Spleen (tissue), 11 donors: ENCODE measurements at regions not wholly inside any gene's neighbourhood (a gene's known extent, or its start where the extent isn't known, plus 50 kb on each side); places are given as distances from the start of the nearest gene placed in this dataset.

Experiments used
- DNase-seq: peaks from one replicate; pipeline ENCODE4 v3.0.0-alpha.2; 2020
- H3K27ac ChIP-seq, 8 donors: fragments of 200-600 bp; sonication (generic) in 7 of 8; 1 replicate in 4 of 8; 2 replicates in 4 of 8; pipeline versions ENCODE4 v1.5.0 to v1.8.0; 2016 to 2021; ENCODE audit warnings: inconsistent platforms in 4 of 8, mild to moderate bottlenecking in 4 of 8, moderate library complexity in 1 of 8
- H3K27me3 ChIP-seq, 7 donors: fragments of 200-600 bp; sonication (generic) in 6 of 7; replicated peaks in 1 of 7; 1 replicate in 4 of 7; 2 replicates in 3 of 7; pipeline versions ENCODE4 v1.5.0 to v1.8.0; 2016 to 2021; ENCODE audit warnings: inconsistent platforms in 3 of 7, mild to moderate bottlenecking in 1 of 7
- H3K36me3 ChIP-seq, 6 donors: fragments of 200-600 bp; sonication (generic) in 5 of 6; 1 replicate in 4 of 6; 2 replicates in 2 of 6; pipeline versions ENCODE4 v1.5.0 to v1.8.0; 2016 to 2021; ENCODE audit warnings: inconsistent platforms in 2 of 6
- H3K4me1 ChIP-seq, 6 donors: fragments of 200-600 bp; sonication (generic) in 5 of 6; 1 replicate in 3 of 6; 2 replicates in 3 of 6; pipeline versions ENCODE4 v1.5.0 to v1.8.0; 2016 to 2021; ENCODE audit warnings: inconsistent platforms in 3 of 6
- H3K4me3 ChIP-seq, 8 donors: fragments of 200-600 bp; sonication (generic) in 7 of 8; 1 replicate in 4 of 8; 2 replicates in 4 of 8; pipeline versions ENCODE4 v1.5.0 to v1.8.0; 2016 to 2021; ENCODE audit warnings: inconsistent platforms in 4 of 8, mild to moderate bottlenecking in 4 of 8, moderate library complexity in 2 of 8
- H3K9me3 ChIP-seq, 8 donors: fragments of 200-600 bp; sonication (generic) in 7 of 8; 1 replicate in 4 of 8; 2 replicates in 4 of 8; pipeline versions ENCODE4 v1.5.0 to v1.8.0; 2016 to 2021; ENCODE audit warnings: inconsistent platforms in 4 of 8
- CTCF ChIP-seq, 11 experiments: fragments of 200-600 bp in 7 of 11; fragments of 450-650 bp in 4 of 11; sonication (generic) in 4 of 11; IDR thresholded peaks in 8 of 11; conservative IDR thresholded peaks in 3 of 11; 1 replicate in 7 of 11; 2 replicates in 4 of 11; pipeline versions ENCODE4 v1.4.0 to v1.8.0; 2016 to 2021; ENCODE audit warnings: antibody characterized with exemption in 11 of 11, inconsistent platforms in 4 of 11, mild to moderate bottlenecking in 1 of 11
- POLR2A ChIP-seq, 3 donors: fragments of 450-650 bp; IDR thresholded peaks; one replicate each; pipeline ENCODE4 v1.5.1; 2017; ENCODE audit warnings: antibody characterized with exemption in 3 of 3, mild to moderate bottlenecking in 1 of 3
- POLR2AphosphoS5 ChIP-seq, 3 donors: sonication (generic); formaldehyde crosslinking; IDR thresholded peaks; one replicate each; pipeline ENCODE4 v1.5.1; 2017; ENCODE audit warnings: antibody characterized with exemption in 3 of 3
- WGBS, 5 donors: extraction: QIAGEN DNeasy Blood & Tissue Kit in 3 of 5; methylation state at CpG; one replicate each; pipeline versions ENCODE4 v1.1.5 to v1.1.7; 2013 to 2018; 5-methylcytosine and 5-hydroxymethylcytosine counted together
- intact Hi-C: fragments of 100-400 bp; cut with DNase I; formaldehyde crosslinking; loops from one replicate; pipeline ENCODE4 v1.15.0; 2023; ENCODE audit warnings: low total_unique reads
- donor health status: healthy with polysubstance abuse.
- donor health status: DM: no; HTN: no; CAD: no; lungs with moderate emphysema.
- donor health status: DM: no; HTN: no; CAD: no.
- donor health status: Bipolar disorder and iron deficiency.
- donor health status: healthy.
- donor health status: DM: no; HTN: no; CAD: no.
- donor health status: DM: yes; HTN: yes; CAD: no.

- no peaks in the 10 kb centered on the region for H3K9me3 ChIP-seq
- no peak for TF ChIP-seq POLR2AphosphoS5 (IDR thresholded peaks at IDR 0.05)
- no peak for TF ChIP-seq CTCF (IDR thresholded peaks at IDR 0.05 in 8 of 11, conservative IDR thresholded peaks at IDR 0.05 in 3 of 11)
- TF ChIP-seq POLR2A (IDR thresholded peaks at IDR 0.05), result no peak
- H3K27ac ChIP-seq, result no peak overlapping the region
Observed at GRCh38 chr2:38192046-38192445, 116.1 kb upstream of the CYP1B1 start.

GRCh38 chr2:38191516-38191915 is 115.6 kb upstream of the CYP1B1 start:
- H3K9me3 ChIP-seq, result no peaks in the 10 kb centered on the region
- no peak overlapping the region for H3K27ac ChIP-seq
- no peak overlapping the region for H3K4me3 ChIP-seq
- H3K4me1 ChIP-seq, result no peaks in the 10 kb centered on the region
- no peak for TF ChIP-seq POLR2A (IDR thresholded peaks at IDR 0.05)
- TF ChIP-seq POLR2AphosphoS5 (IDR thresholded peaks at IDR 0.05), result no peak
- TF ChIP-seq CTCF (IDR thresholded peaks at IDR 0.05 in 8 of 11, conservative IDR thresholded peaks at IDR 0.05 in 3 of 11), result no peak
- intact Hi-C loops, result no loop called here
- no peak for DNase-seq
- H3K36me3 ChIP-seq, result no peaks in the 10 kb centered on the region
- 89 to 97% (median 94%) methylated on average over 2 of the region's 2 CpGs for WGBS, 5 donors
- H3K27me3 ChIP-seq, result no peaks in the 10 kb centered on the region

More at GRCh38 chr2:38192046-38192445, 116.1 kb upstream of the CYP1B1 start:
- Histone ChIP-seq H3K36me3 (no peaks in the 10 kb centered on the region), H3K4me3 (no peak overlapping the region), H3K27me3 (no peaks in the 10 kb centered on the region), H3K4me1 (no peaks in the 10 kb centered on the region)
- intact Hi-C loops, result no loop called here
- DNase-seq, result no peak

- Histone ChIP-seq H3K4me1 (peaks cover 0 to 3% (median 0%) of the 10 kb centered on the region in 6 donors), H3K27ac (peak overlapping the region in 2 of 8 donors; percentile 8 to 10), H3K4me3 (no peak overlapping the region), H3K9me3 (no peaks in the 10 kb centered on the region), H3K36me3 (no peaks in the 10 kb centered on the region), H3K27me3 (no peaks in the 10 kb centered on the region)
- 93 to 96% (median 94%) methylated on average over 3 of the region's 3 CpGs for WGBS, 5 donors
- intact Hi-C loops, result no loop called here
- no peak for TF ChIP-seq POLR2AphosphoS5 (IDR thresholded peaks at IDR 0.05)
- no peak for TF ChIP-seq POLR2A (IDR thresholded peaks at IDR 0.05)
- no peak for TF ChIP-seq CTCF (IDR thresholded peaks at IDR 0.05 in 8 of 11, conservative IDR thresholded peaks at IDR 0.05 in 3 of 11)
- no peak for DNase-seq
Observed at GRCh38 chr2:38190542-38191218, 114.7 kb upstream of the CYP1B1 start.

GRCh38 chr2:38187541-38188011 is 111.6 kb upstream of the CYP1B1 start:
- peak overlapping the region in 5 of 8 donors; percentile 5 to 54 (median 22) for H3K27ac ChIP-seq
- H3K4me3 ChIP-seq, result no peak overlapping the region
- H3K4me1 ChIP-seq, result peaks cover 0 to 15% (median 7%) of the 10 kb centered on the region in 6 donors
- H3K36me3 ChIP-seq, result no peaks in the 10 kb centered on the region
- DNase-seq, result no peak
- 52 to 81% (median 70%) methylated on average over 5 of the region's 5 CpGs for WGBS, 5 donors
- intact Hi-C loops, result no loop called here
- H3K27me3 ChIP-seq, result no peaks in the 10 kb centered on the region
- H3K9me3 ChIP-seq, result no peaks in the 10 kb centered on the region
- no peak for TF ChIP-seq CTCF (IDR thresholded peaks at IDR 0.05 in 8 of 11, conservative IDR thresholded peaks at IDR 0.05 in 3 of 11)
- TF ChIP-seq POLR2A (IDR thresholded peaks at IDR 0.05), result no peak
- no peak for TF ChIP-seq POLR2AphosphoS5 (IDR thresholded peaks at IDR 0.05)
